ENCODE measurements at regions not wholly inside any gene's neighbourhood (a gene's known extent, or its start where the extent isn't known, plus 50 kb on each side); places are given as distances from the start of the nearest gene placed in this dataset.

DNA sequence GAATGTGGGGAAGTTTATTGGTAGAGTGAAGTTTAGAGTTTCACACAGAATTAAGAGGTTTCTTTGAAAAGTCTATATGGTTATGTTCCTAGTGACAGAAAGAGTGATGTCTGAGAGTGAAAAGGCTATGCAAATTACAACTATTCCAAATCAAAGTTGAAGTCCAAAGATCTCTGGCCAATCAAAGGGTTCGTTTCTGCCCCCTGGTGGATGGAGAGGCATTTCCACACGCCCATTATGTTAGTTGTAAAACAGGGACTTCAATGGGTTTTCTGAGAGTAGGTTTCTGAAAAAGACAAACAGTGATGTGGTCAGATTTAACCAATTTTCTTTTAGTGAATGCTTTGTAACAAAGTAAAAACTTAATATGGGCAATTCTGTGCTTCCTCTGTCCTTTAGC, 441.5 kb upstream of the POU3F3 start:
- Histone ChIP-seq H3K4me1 (ENCODE audit: control insufficient read depth, insufficient read depth, low read length) (no peaks in the 10 kb centered on the region), H3K27me3 (ENCODE audit: control insufficient read depth, insufficient read depth, low read length) (no peaks in the 10 kb centered on the region), H3K4me3 (ENCODE audit: low read length) (no peak overlapping the region), H3K9me3 (ENCODE audit: control insufficient read depth, insufficient read depth, low read length) (no peaks in the 10 kb centered on the region), H3K27ac (ENCODE audit: low read length) (no peak overlapping the region), H3K36me3 (ENCODE audit: control insufficient read depth, insufficient read depth, low read length) (no peaks in the 10 kb centered on the region)
- intact Hi-C loops (cut with micrococcal nuclease), result loop anchor here (5.0 kb wide), 1 partner anchor 1435 kb away; no protein-coding TSS in a partner anchor
- TF ChIP-seq, protein P1, sequence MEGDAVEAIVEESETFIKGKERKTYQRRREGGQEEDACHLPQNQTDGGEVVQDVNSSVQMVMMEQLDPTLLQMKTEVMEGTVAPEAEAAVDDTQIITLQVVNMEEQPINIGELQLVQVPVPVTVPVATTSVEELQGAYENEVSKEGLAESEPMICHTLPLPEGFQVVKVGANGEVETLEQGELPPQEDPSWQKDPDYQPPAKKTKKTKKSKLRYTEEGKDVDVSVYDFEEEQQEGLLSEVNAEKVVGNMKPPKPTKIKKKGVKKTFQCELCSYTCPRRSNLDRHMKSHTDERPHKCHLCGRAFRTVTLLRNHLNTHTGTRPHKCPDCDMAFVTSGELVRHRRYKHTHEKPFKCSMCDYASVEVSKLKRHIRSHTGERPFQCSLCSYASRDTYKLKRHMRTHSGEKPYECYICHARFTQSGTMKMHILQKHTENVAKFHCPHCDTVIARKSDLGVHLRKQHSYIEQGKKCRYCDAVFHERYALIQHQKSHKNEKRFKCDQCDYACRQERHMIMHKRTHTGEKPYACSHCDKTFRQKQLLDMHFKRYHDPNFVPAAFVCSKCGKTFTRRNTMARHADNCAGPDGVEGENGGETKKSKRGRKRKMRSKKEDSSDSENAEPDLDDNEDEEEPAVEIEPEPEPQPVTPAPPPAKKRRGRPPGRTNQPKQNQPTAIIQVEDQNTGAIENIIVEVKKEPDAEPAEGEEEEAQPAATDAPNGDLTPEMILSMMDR (IDR thresholded peaks at IDR 0.05), result no peak
- 10% methylated on average over 2 of the region's 2 CpGs for WGBS (ENCODE audit: insufficient coverage)
- Mint-ChIP-seq H3K27me3 (ENCODE audit: low read depth in 2 of 2) (peaks cover 4 to 11% of the 10 kb centered on the region in 2 donors), H3K4me1 (no peaks in the 10 kb centered on the region), H3K4me3 (no peak overlapping the region), H3K27ac (no peak overlapping the region), H3K9me3 (no peaks in the 10 kb centered on the region), H3K36me3 (no peaks in the 10 kb centered on the region)
- DNase-seq (peak in 1 of 2 donors; percentile 17), ATAC-seq (no peak)

DNA sequence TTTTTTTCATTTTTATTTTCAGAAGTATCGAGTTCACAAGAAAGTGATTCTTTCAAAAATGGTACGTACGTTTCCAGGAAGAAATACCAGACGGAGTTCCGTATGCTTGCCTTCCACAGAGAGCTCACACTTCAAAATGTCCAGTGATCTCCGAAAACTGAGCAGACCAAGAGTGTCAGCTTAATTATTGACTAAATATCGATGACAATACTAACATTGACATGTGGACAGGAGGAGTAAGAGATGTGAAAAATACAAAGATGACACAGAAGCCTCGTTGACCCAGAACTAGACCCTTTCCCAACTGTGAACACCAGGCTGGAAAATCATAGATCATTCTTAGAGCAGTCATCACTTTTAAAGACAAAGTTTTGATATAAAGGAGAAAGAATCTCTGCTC, 440.0 kb upstream of the POU3F3 start:
- ATAC-seq (no peak), DNase-seq (no peak)
- no peak overlapping the region for H3K27ac Mint-ChIP-seq
- Histone ChIP-seq H3K27ac (ENCODE audit: low read length) (no peak overlapping the region), H3K36me3 (ENCODE audit: control insufficient read depth, insufficient read depth, low read length) (no peaks in the 10 kb centered on the region), H3K4me1 (ENCODE audit: control insufficient read depth, insufficient read depth, low read length) (no peaks in the 10 kb centered on the region), H3K4me3 (ENCODE audit: low read length) (no peak overlapping the region), H3K27me3 (ENCODE audit: control insufficient read depth, insufficient read depth, low read length) (no peaks in the 10 kb centered on the region), H3K9me3 (ENCODE audit: control insufficient read depth, insufficient read depth, low read length) (no peaks in the 10 kb centered on the region)
- no peaks in the 10 kb centered on the region for H3K4me1 Mint-ChIP-seq
- H3K36me3 Mint-ChIP-seq, result no peaks in the 10 kb centered on the region
- H3K27me3 Mint-ChIP-seq (ENCODE audit: low read depth in 2 of 2), result peaks cover 4 to 11% of the 10 kb centered on the region in 2 donors
- TF ChIP-seq, protein P1 (IDR thresholded peaks at IDR 0.05), result no peak
- 90% methylated on average over 8 of the region's 8 CpGs for WGBS (ENCODE audit: insufficient coverage)
- no peak overlapping the region for H3K4me3 Mint-ChIP-seq
- H3K9me3 Mint-ChIP-seq, result no peaks in the 10 kb centered on the region
- intact Hi-C loops (cut with micrococcal nuclease), result loop anchor here (5.0 kb wide), 1 partner anchor 1437 kb away; no protein-coding TSS in a partner anchor

DNA sequence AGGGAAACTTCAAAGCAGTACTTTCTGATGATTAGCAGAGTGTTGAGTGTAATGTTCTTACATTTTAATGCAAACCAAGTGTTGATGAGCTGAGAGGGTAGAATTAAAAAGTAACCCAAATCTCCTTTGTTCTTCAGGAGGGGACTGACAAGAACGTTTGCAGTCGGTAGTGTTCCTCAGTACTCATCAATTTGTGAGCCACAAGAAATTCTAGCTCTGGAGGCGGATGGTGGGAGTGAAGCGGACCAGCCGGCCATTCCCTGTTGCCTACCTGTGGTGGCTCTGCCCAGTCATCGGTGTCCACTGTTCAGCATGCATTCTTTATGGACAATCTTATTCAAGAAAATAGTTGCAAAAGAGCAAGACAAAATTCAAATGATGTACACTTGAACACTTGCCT, 438.6 kb upstream of the POU3F3 start:
- intact Hi-C loops (cut with micrococcal nuclease), result no loop called here
- H3K27ac ChIP-seq (ENCODE audit: low read length), result no peak overlapping the region
- peaks cover 7 to 11% of the 10 kb centered on the region in 2 donors for H3K27me3 Mint-ChIP-seq (ENCODE audit: low read depth in 2 of 2)
- TF ChIP-seq, protein P1 (IDR thresholded peaks at IDR 0.05), result no peak
- no peaks in the 10 kb centered on the region for H3K4me1 ChIP-seq (ENCODE audit: control insufficient read depth, insufficient read depth, low read length)
- H3K36me3 Mint-ChIP-seq, result no peaks in the 10 kb centered on the region
- H3K36me3 ChIP-seq (ENCODE audit: control insufficient read depth, insufficient read depth, low read length), result no peaks in the 10 kb centered on the region
- no peak overlapping the region for H3K4me3 ChIP-seq (ENCODE audit: low read length)
- ATAC-seq (no peak), DNase-seq (no peak)
- 69% methylated on average over 6 of the region's 6 CpGs for WGBS (ENCODE audit: insufficient coverage)
- H3K27me3 ChIP-seq (ENCODE audit: control insufficient read depth, insufficient read depth, low read length), result no peaks in the 10 kb centered on the region
- H3K9me3 ChIP-seq (ENCODE audit: control insufficient read depth, insufficient read depth, low read length), result no peaks in the 10 kb centered on the region
- H3K4me1 Mint-ChIP-seq, result no peaks in the 10 kb centered on the region
- no peak overlapping the region for H3K4me3 Mint-ChIP-seq
- no peak overlapping the region for H3K27ac Mint-ChIP-seq
- H3K9me3 Mint-ChIP-seq, result no peaks in the 10 kb centered on the region

DNA sequence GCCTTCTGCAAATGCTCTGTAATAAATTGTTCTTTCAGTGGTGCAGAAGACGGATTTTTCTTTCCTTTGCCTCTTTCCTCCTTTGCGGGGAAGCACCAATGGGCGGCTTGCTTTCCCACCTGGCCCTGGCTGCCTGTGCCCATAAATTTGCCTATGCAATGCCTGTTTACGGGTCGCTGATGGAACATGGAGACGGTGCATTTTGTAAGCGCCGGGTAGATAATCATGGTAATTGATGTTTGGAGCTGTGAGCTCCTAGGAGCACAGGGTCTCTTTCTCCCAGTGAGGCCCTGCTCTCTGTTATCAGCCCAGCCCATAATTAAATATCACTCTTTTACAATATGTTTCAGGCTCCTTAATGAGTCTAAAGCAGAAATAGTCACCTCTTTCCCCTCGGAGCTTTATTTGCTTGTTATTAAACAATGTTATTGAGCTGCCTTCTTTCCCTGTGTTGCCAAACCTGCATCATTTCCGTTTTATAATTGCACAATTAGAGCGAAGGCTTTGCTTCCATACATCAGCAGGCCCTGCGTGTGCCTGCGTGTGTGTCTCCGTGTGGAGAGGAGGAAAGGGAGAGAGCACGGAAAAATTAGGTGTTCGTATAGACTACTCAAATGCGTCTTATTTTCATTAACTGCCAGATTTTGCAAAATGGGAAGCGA, 437.4 kb upstream of the POU3F3 start:
- Mint-ChIP-seq H3K4me3 (no peak overlapping the region), H3K27ac (no peak overlapping the region), H3K36me3 (no peaks in the 10 kb centered on the region), H3K9me3 (no peaks in the 10 kb centered on the region), H3K27me3 (ENCODE audit: low read depth in 2 of 2) (peaks cover 7 to 11% of the 10 kb centered on the region in 2 donors), H3K4me1 (no peaks in the 10 kb centered on the region)
- intact Hi-C loops (cut with micrococcal nuclease), result no loop called here
- DNase-seq, result no peak
- Histone ChIP-seq H3K27me3 (ENCODE audit: control insufficient read depth, insufficient read depth, low read length) (no peaks in the 10 kb centered on the region), H3K4me1 (ENCODE audit: control insufficient read depth, insufficient read depth, low read length) (no peaks in the 10 kb centered on the region), H3K36me3 (ENCODE audit: control insufficient read depth, insufficient read depth, low read length) (no peaks in the 10 kb centered on the region), H3K27ac (ENCODE audit: low read length) (no peak overlapping the region), H3K9me3 (ENCODE audit: control insufficient read depth, insufficient read depth, low read length) (no peaks in the 10 kb centered on the region), H3K4me3 (ENCODE audit: low read length) (no peak overlapping the region)
- TF ChIP-seq, protein P1 (IDR thresholded peaks at IDR 0.05), result no peak
- no peak for ATAC-seq
- 87% methylated on average over 18 of the region's 18 CpGs for WGBS (ENCODE audit: insufficient coverage)

Data from natural killer cell (primary cell).